ENCODE measurements at regions not wholly inside any gene's neighbourhood (a gene's known extent, or its start where the extent isn't known, plus 50 kb on each side); places are given as distances from the start of the nearest gene placed in this dataset.

DNA sequence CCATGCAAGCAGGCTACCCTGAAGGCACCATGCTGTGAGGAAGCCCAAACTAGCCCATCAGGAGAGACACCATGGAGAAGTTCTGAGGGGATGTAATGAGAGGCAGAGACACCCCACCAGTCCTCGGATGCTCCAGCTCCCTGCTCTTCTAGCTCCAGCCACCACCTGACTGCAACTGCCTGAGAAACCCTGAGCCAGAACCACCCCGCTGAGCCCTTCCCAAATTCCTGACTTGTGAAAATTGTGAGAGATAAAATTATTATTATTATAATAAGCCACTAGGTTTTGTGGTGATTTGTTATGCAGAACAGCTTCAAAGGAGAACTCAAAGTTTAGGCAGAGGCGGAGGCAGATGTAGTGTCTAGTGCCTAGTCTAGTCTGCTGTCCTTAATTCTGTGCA lies 67.1 kb upstream of the HK2 start:
- ChIA-PET POLR2A (ENCODE audit: partially characterized antibody) (no interaction called here), CTCF (ENCODE audit: partially characterized antibody) (interaction anchor here (1.1 to 6.0 kb wide), 3 partner anchors 11 to 109 kb away, joined by 3 to 35 read pairs (median 5); no protein-coding TSS in a partner anchor)
- Histone ChIP-seq H3K27ac (ENCODE audit: low read depth, low read length) (no peak overlapping the region), H3K4me2 (ENCODE audit: insufficient read depth in 1 of 2, low read depth in 2 of 2, low read length in 2 of 2) (no peak overlapping the region), H4K5ac (ENCODE audit: insufficient read length, low read depth, low read length) (no peak overlapping the region), H3K79me2 (ENCODE audit: control insufficient read depth in 1 of 2, insufficient read depth in 2 of 2, low read length in 2 of 2) (no peaks in the 10 kb centered on the region), H3K9me3 (ENCODE audit: insufficient read depth in 2 of 2, low read depth in 1 of 2, low read length in 1 of 2) (no peaks in the 10 kb centered on the region), H2AK5ac (ENCODE audit: low read depth, low read length) (no peak overlapping the region), H2BK12ac (ENCODE audit: low read depth, low read length) (no peak overlapping the region), H2BK15ac (ENCODE audit: low read length) (no peak overlapping the region), H4K91ac (replicated peaks; ENCODE audit: insufficient read length, low read length) (no peak overlapping the region), H3K23me2 (ENCODE audit: low read depth, low read length) (no peaks in the 10 kb centered on the region), H3K14ac (ENCODE audit: insufficient read length) (no peak overlapping the region), H3K23ac (ENCODE audit: insufficient read length) (no peak overlapping the region), H3K79me1 (ENCODE audit: low read depth, low read length) (no peaks in the 10 kb centered on the region), H3K4ac (replicated peaks; ENCODE audit: insufficient read length, low read depth, low read length) (no peak overlapping the region), H3K4me1 (replicated peaks in 1 of 4; ENCODE audit: control insufficient read depth in 3 of 4, insufficient read depth in 4 of 4, low read length in 3 of 4) (peaks cover 0 to 9% (median 4%) of the 10 kb centered on the region in 4 experiments; a peak in 5 of 7 replicates), H3K4me3 (ENCODE audit: extremely low read depth in 1 of 4, insufficient read depth in 2 of 4, low read depth in 3 of 4, low read length in 4 of 4) (no peak overlapping the region), H3K56ac (replicated peaks; ENCODE audit: insufficient read length, low read depth, low read length) (no peak overlapping the region), H3K27me3 (replicated peaks in 1 of 4; ENCODE audit: control insufficient read depth in 3 of 4, extremely low read depth in 1 of 4, insufficient read depth in 3 of 4, low read length in 3 of 4) (no peaks in the 10 kb centered on the region), H4K8ac (ENCODE audit: extremely low read depth, insufficient read depth, low read length) (no peak overlapping the region), H3K9ac (replicated peaks in 1 of 4; ENCODE audit: extremely low read depth in 1 of 4, low read depth in 3 of 4, low read length in 3 of 4) (no peak overlapping the region; a peak in 1 of 7 replicates), H2BK5ac (ENCODE audit: low read depth, low read length) (no peak overlapping the region), H2AFZ (ENCODE audit: low read length) (no peak overlapping the region), H3K18ac (ENCODE audit: extremely low read depth, low read length) (no peak overlapping the region), H3K36me3 (ENCODE audit: control insufficient read depth in 2 of 4, insufficient read depth in 4 of 4, low read length in 3 of 4) (no peaks in the 10 kb centered on the region), H2BK20ac (ENCODE audit: low read length) (no peak overlapping the region), H2BK120ac (replicated peaks; ENCODE audit: low read depth, low read length) (no peak overlapping the region), H4K20me1 (replicated peaks in 1 of 2; ENCODE audit: control insufficient read depth in 1 of 2, insufficient read depth in 2 of 2, low read length in 2 of 2) (no peaks in the 10 kb centered on the region)
- 94% methylated on average over 3 of the region's 3 CpGs; no CpG with 5 or more reads in 1 of the 2 experiments for WGBS, 2 experiments (ENCODE audit: extremely low coverage in 1 of 2, insufficient coverage in 1 of 2, insufficient read length in 1 of 2, insufficient replicate concordance in 2 of 2, low coverage in 1 of 2, low lambda C conversion rate in 2 of 2, missing lambda C conversion rate in 1 of 2)
- FAIRE-seq (no peak), DNase-seq (ENCODE audit: low read depth in 1 of 2, low spot score in 2 of 2) (no peak)
- TF ChIP-seq SIN3A (conservative IDR thresholded peaks at IDR 0.05 in 1 of 2, IDR thresholded peaks at IDR 0.05 in 1 of 2; ENCODE audit: low read depth in 1 of 2, low read length in 2 of 2) = no peak
- no peak for TF ChIP-seq RFX5 (IDR thresholded peaks at IDR 0.05; ENCODE audit: borderline replicate concordance, low read depth, low read length)
- TF ChIP-seq, protein P1, sequence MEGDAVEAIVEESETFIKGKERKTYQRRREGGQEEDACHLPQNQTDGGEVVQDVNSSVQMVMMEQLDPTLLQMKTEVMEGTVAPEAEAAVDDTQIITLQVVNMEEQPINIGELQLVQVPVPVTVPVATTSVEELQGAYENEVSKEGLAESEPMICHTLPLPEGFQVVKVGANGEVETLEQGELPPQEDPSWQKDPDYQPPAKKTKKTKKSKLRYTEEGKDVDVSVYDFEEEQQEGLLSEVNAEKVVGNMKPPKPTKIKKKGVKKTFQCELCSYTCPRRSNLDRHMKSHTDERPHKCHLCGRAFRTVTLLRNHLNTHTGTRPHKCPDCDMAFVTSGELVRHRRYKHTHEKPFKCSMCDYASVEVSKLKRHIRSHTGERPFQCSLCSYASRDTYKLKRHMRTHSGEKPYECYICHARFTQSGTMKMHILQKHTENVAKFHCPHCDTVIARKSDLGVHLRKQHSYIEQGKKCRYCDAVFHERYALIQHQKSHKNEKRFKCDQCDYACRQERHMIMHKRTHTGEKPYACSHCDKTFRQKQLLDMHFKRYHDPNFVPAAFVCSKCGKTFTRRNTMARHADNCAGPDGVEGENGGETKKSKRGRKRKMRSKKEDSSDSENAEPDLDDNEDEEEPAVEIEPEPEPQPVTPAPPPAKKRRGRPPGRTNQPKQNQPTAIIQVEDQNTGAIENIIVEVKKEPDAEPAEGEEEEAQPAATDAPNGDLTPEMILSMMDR (IDR thresholded peaks at IDR 0.05; ENCODE audit: control extremely low read depth in 1 of 3, insufficient read depth in 1 of 3, low read depth in 1 of 3, low read length in 3 of 3) = no peak
- TF ChIP-seq, protein P2, sequence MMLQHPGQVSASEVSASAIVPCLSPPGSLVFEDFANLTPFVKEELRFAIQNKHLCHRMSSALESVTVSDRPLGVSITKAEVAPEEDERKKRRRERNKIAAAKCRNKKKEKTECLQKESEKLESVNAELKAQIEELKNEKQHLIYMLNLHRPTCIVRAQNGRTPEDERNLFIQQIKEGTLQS (IDR thresholded peaks at IDR 0.05; ENCODE audit: insufficient read depth, low read depth, low read length) = no peak
- TF ChIP-seq SAP30 (IDR thresholded peaks at IDR 0.05; ENCODE audit: insufficient read depth, insufficient replicate concordance, low read length) = no peak
- TF ChIP-seq CHD1 (IDR thresholded peaks at IDR 0.05; ENCODE audit: low read depth, low read length) = no peak
- no peak for TF ChIP-seq CBX5 (IDR thresholded peaks at IDR 0.05; ENCODE audit: low read depth, low read length)
- no peak for TF ChIP-seq NANOG (IDR thresholded peaks at IDR 0.05; ENCODE audit: insufficient read depth, low read depth, low read length, poor library complexity, severe bottlenecking)
- no peak for TF ChIP-seq MAFK (IDR thresholded peaks at IDR 0.05; ENCODE audit: low read depth, low read length)
- TF ChIP-seq SIRT6 (IDR thresholded peaks at IDR 0.05; ENCODE audit: low read length) = no peak

All from H1 (cell line).